HG02973 (cell line): ENCODE measurements at regions not wholly inside any gene's neighbourhood (a gene's known extent, or its start where the extent isn't known, plus 50 kb on each side); places are given as distances from the start of the nearest gene placed in this dataset.

Experiments
- ATAC-seq: cut with Tn5 transposase; IDR thresholded peaks from one replicate; pipeline ENCODE4 v1.9.1; 2021; ENCODE audit warnings: moderate library complexity; ENCODE audit not compliant: unreplicated experiment

- ATAC-seq: no peak
These were observed 322.1 kb downstream of the EN1 start for GRCh38 chr2:118525346-118525745.

GRCh38 chr2:118524911-118525310 lies 322.5 kb downstream of the EN1 start:
- ATAC-seq: no peak

- ATAC-seq: no peak
These were observed 323.7 kb downstream of the EN1 start for GRCh38 chr2:118523761-118524160.

- no peak for ATAC-seq
These were observed 325.5 kb downstream of the EN1 start for GRCh38 chr2:118521960-118522359.

GRCh38 chr2:118521272-118521671 lies 326.2 kb downstream of the EN1 start:
- ATAC-seq: no peak

- ATAC-seq: no peak
These were observed 327.2 kb downstream of the EN1 start for GRCh38 chr2:118520246-118520645.

GRCh38 chr2:118519511-118519910 lies 327.9 kb downstream of the EN1 start:
- no peak for ATAC-seq

- ATAC-seq: no peak
These were observed 336.6 kb downstream of the EN1 start for GRCh38 chr2:118510807-118511206.

- ATAC-seq: no peak
These were observed 338.0 kb downstream of the EN1 start for GRCh38 chr2:118509319-118510004.

- ATAC-seq: no peak
These were observed 339.2 kb downstream of the EN1 start for GRCh38 chr2:118508282-118508681.

GRCh38 chr2:118505436-118505835 lies 342.0 kb downstream of the EN1 start:
- ATAC-seq: no peak

- ATAC-seq: no peak
These were observed 345.3 kb downstream of the EN1 start for GRCh38 chr2:118502106-118502505.

- no peak for ATAC-seq
These were observed 348.5 kb downstream of the EN1 start for GRCh38 chr2:118498943-118499342.

GRCh38 chr2:118496870-118497611 lies 350.4 kb downstream of the EN1 start:
- ATAC-seq: no peak

- ATAC-seq: no peak
These were observed 351.0 kb downstream of the EN1 start for GRCh38 chr2:118496467-118496866.

GRCh38 chr2:118495290-118495689 lies 352.2 kb downstream of the EN1 start:
- ATAC-seq: no peak

GRCh38 chr2:118493213-118493612 lies 354.2 kb downstream of the EN1 start:
- ATAC-seq: no peak

- no peak for ATAC-seq
These were observed 355.1 kb downstream of the EN1 start for GRCh38 chr2:118492335-118492734.

- ATAC-seq: no peak
These were observed 357.1 kb downstream of the EN1 start for GRCh38 chr2:118490330-118490729.

- ATAC-seq: no peak
These were observed 357.6 kb downstream of the EN1 start for GRCh38 chr2:118489712-118490299.

- ATAC-seq: no peak
These were observed 366.1 kb downstream of the EN1 start for GRCh38 chr2:118481299-118481698.

- no peak for ATAC-seq
These were observed 368.4 kb downstream of the EN1 start for GRCh38 chr2:118479020-118479419.
